GM12892 (cell line): ENCODE measurements at regions not wholly inside any gene's neighbourhood (a gene's known extent, or its start where the extent isn't known, plus 50 kb on each side); places are given as distances from the start of the nearest gene placed in this dataset.
"Not testable (repeated sequence)": the region's sequence is repeated elsewhere in the genome, so short reads cannot be mapped to it uniquely, and the experiment has no call there.

Source experiments
- DNase-seq: peaks from one replicate; pipeline ENCODE4 v3.0.0; 2011; ENCODE audit not compliant: insufficient read length
- FAIRE-seq: peaks from 2 replicates; lab custom pipeline; 2011; peaks lifted over from hg19 to GRCh38; lab: Jason Lieb, UNC
- POLR2A ChIP-seq: IDR thresholded peaks from 2 replicates; pipeline ENCODE4 v1.6.1; 2011; ENCODE audit warnings: low read depth, low read length, control low read depth
- POLR2AphosphoS5 ChIP-seq: IDR thresholded peaks from 2 replicates; pipeline ENCODE4 v1.6.1; 2011; ENCODE audit warnings: low read depth, low read length, control low read depth
- TAF1 ChIP-seq: IDR thresholded peaks from 2 replicates; pipeline ENCODE4 v1.6.1; 2011; ENCODE audit warnings: low read depth, mild to moderate bottlenecking, control low read depth, low read length, borderline replicate concordance

DNA sequence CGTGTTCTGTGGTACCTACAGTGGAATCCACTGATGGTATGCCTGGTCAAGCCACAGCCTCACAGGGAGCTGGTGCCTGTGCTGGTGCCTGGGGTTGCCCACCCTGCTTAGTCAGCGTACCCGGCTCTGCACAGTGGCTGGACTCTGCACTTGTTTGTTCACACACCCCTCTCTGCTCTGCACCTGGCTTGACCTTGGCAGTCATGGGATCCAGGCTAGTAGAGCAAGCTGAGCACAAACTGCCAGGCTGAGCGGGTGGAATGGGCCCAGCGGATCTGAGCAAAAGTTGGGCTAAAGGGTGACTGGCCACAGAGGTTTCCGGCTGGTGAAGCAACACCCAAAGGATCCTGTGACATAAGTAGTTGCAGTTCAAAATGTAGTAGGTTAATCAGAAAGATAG lies 163.5 kb downstream of the CDH19 start:
- no peak for DNase-seq
- FAIRE-seq = no peak
- TF ChIP-seq POLR2A (no peak), POLR2AphosphoS5 (no peak), TAF1 (no peak)

DNA sequence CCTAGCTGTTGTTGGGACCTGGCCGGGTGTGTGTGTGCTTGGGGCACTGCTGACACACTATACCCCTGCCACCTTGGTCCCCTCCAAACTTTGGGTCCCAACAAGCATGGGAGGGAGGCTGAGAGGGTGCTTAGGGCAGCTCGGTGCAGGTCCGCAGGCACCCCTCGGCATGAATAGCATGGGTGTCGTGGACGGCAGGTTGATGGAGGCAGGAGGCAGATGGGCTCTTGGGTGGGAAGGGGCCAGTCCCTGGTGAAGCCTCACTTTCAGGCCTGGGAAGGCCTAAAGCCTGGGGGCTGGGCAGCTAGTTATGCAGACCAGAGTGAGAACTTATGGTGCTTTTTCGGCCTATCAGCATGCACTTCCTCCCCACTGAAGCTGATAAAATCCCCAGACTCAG lies 164.2 kb downstream of the CDH19 start:
- DNase-seq (no peak), FAIRE-seq (no peak)
- no peak for TF ChIP-seq POLR2AphosphoS5

DNA sequence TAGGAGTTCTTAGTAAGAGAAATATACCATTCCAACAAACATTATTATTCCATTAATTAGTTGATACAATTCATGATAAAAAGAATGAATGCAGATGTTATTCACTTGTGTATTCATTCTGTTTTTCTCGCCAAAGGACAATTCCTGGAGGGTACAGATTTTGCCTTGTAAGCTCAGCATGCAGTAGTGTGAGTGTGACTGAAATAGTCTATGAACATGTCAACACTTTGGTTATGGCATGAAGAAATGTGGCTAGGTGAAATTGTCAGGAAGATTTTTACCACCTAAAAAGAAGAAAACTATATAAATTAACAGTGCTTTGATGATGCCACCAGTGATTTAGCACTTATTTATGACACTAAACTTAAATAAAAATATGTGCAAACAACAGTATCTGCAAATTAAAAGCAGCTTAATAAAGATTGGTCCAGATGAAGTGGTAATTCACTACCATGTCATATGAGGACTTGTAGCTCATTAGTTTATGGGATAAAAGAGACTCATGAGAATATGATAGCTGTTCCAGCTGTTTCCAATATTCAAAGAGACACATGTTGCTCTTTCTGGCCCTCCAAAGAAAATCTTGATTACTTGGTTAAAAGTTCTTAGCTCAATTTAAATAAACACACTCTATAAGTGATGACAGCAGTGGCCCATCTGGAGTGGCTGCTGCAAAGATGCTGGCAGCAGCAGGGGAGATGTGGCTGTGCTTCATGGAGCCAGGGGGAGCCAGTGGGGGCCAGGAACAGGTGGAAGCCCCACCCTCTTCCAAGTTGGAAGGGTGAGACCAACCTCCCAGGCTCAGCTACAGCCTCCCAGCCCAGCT lies 165.0 kb downstream of the CDH19 start:
- DNase-seq = no peak
- TF ChIP-seq POLR2A (no peak), TAF1 (no peak), POLR2AphosphoS5 (no peak)
- no peak for FAIRE-seq

DNA sequence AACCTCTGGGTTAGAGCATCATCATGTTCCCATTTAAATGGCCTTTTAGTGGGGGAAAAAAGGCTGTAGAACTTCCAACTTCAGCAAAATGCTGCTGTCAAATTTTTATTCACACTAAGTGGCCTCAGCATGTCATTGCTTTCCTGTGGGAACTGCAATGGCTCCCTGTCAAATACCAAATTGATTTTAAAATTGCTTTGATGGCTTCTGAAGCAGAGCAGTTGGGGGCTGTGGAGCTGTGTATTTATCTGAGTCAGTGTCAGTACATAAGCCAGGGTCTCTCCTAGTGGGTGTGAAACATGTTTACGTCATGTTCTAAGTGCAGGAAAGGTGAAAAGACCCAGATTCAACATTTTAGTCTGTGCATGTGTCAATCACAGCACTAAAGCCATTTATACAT lies 171.3 kb downstream of the CDH19 start:
- no peak for FAIRE-seq
- DNase-seq = no peak
- TF ChIP-seq POLR2AphosphoS5 = no peak
- TF ChIP-seq POLR2A = no peak
- TF ChIP-seq TAF1 = no peak

DNA sequence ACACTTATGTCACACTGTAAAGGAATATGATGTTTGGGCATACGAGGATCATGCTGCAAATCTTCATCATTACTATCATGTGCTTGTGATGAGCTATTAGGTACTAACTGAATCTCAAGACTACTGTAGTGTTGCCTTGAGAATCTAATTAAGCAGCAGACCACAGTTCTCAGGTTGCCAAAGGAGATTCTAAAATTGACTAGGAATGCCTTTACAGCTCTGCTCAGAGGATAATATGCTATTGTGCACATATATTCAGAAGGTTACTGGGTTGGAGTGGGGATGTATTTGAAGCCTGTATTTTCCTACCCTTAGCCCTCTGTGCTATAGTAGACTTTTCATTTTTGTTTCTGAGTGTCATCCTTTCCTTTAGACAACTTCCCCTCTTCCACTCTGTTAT lies 175.1 kb downstream of the CDH19 start:
- DNase-seq (no peak), FAIRE-seq (no peak)
- TF ChIP-seq TAF1 = no peak
- TF ChIP-seq POLR2AphosphoS5 = no peak
- no peak for TF ChIP-seq POLR2A

DNA sequence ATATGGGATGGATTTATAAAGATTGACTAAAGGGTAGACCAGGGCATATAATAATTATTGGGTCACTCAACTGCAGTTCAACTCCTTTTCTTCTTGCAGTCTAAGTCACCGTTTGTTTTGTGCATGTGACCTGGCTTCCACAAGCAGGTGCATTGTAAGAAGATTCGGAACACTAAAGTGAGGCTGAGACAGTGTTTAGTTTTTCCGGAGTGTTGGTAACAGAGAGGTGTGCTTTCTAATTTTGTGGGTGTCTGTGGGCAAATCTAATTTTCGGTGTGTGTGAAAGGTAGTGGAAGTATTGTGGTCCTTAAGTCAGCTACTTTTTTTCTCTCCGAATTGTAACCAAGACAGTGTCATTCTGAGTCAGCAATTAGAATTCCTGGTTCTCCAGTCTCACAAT lies 184.5 kb downstream of the CDH19 start:
- FAIRE-seq (no peak), DNase-seq (no peak)
- TF ChIP-seq TAF1 (no peak), POLR2A (no peak), POLR2AphosphoS5 (no peak)

DNA sequence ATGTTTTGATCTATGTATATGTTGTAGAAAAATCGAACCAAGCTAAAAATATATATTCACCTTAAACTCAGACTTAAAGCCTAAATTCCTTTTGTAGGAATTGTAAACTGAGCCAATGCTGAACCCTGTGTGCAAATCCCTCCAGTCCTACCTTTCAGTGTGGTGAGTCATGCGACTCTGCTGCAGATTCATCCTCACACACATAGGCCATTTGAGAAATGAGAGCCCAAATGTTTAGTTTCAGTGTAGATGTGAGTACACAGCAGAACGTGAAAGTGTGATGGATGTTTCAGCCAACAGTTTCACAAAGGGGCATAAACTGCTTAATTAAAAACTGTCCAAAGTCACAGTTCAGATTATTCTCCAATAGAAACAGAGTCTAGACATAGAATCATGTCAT lies 193.2 kb downstream of the CDH19 start:
- TF ChIP-seq POLR2AphosphoS5 = no peak
- no peak for TF ChIP-seq POLR2A
- no peak for TF ChIP-seq TAF1
- DNase-seq = no peak
- no peak for FAIRE-seq

DNA sequence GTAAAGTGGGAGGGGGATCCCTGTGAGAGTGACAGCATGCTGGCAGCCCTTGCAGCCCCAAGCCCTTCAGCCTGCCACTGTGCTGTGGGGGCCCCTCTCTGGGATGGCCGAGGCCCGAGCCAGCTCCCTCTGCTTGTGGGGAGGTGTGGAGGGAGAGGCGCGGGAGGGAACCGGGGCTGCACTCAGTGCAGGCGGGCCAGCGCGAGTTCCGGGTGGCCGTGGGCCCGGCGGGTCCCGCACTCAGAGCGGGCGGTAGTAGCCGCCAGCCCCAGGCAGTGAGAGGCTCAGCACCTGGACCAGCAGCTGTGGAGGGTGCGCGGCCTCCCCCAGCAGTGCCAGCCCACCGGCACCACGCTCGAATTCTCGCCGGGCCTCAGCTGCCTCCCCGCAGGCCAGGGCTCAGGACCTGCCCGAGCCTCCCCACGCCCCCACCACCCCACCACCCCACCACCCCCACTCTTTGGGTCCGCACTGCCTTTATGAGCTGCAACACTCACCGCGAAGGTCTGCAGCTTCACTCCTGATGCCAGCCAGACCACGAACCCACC lies 208.1 kb downstream of the CDH19 start:
- TF ChIP-seq POLR2A = no peak
- no peak for TF ChIP-seq TAF1
- TF ChIP-seq POLR2AphosphoS5 = no peak
- no peak for FAIRE-seq

DNA sequence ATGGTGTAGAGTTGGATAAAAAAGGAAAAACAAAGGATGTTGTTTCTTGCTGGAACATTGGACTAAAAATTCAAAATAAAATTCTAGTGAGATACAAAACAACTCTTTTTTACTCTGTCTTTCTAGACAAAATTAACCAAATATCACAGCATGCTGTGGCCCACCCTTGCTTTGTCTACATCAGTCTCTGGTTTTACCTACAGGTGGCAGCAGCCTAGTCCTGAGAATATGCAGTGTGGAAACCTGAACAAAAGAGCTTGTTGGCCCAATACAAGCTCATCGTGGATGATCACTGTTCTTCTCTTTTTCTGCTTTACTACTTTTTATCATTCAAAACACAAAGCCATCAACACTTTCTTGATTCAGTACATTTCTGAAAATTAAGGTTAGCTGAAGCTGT lies 210.4 kb downstream of the CDH19 start:
- TF ChIP-seq POLR2A (no peak), TAF1 (no peak), POLR2AphosphoS5 (no peak)
- no peak for FAIRE-seq
- no peak for DNase-seq

More for the DNA sequence above, 208.1 kb downstream of the CDH19 start:
- DNase-seq = no peak

DNA sequence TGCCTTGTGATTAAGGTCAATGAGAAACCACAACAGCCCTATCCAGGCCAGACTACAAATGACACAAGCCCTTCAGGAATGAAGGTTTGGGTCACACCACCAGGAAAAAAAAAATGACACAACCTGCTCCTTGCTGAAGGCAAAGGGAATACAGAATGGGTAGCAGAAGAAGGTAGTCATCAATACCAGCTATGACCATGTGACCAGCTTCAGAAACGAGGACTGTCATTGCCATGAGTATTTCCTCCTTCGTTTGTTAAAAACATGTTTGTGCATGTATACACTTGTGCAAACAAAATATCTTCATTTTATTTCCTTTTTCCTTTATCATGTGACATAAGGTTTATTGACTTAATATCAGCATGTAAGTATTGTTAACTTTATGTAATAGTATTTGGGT lies 226.6 kb downstream of the CDH19 start:
- DNase-seq = no peak
- no peak for TF ChIP-seq TAF1
- no peak for TF ChIP-seq POLR2AphosphoS5
- TF ChIP-seq POLR2A = no peak
- no peak for FAIRE-seq

DNA sequence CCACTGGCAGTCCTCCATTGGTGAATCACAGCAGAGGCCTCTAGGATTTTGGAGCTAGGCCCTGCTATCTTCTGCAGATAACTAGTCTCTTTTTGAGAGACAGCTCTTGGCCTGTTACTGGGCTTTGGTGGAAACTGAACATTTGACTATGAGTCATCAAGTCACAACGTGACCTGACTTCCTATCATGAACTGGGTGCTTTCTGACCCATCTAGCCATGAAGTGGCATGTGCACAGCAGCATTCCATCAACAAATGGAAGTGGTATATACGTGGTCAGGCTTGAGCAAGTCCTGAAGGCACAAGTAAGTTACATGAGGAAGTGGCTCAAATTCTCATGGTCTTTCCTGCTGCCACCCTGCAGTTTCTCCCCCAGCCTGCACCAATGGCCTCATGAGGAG lies 228.5 kb downstream of the CDH19 start:
- not testable (repeated sequence) for DNase-seq, FAIRE-seq

DNA sequence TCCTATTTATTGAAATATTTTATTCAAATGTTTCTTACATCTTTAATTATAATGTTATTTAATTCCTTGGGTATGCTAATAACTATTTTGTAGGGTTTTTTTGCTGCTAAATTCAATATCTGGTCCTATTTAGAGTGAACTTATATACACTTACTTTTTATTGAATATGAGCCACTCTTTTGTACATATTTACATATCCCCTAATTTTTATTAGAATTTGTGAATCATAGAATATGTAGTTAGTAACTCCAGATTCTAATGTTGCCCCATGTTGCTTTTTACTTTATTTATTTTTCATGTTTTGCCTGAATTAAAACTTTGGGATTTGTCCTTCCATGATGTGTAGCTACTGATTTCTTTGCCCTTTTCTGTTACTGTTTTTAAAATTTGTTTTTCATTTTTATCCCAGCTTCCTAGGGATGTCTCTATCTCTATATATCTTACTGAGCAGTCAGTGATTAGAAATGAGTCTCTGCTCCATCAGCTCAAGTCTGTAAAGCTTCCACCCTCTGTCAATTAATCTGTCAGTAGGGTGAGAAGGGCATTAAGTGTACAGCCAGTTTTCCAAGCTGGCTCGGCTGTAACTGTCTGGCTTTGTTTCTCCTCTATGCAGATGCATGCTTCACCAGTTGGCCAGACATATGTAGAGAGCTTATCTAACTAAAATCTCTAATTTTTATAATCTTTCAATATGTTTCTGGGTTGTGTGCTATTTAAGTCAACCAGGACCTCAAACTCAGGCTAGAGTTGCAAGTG lies 256.9 kb downstream of the CDH19 start:
- FAIRE-seq (no peak), DNase-seq (no peak)
- no peak for TF ChIP-seq POLR2A
- TF ChIP-seq TAF1 = no peak
- no peak for TF ChIP-seq POLR2AphosphoS5

DNA sequence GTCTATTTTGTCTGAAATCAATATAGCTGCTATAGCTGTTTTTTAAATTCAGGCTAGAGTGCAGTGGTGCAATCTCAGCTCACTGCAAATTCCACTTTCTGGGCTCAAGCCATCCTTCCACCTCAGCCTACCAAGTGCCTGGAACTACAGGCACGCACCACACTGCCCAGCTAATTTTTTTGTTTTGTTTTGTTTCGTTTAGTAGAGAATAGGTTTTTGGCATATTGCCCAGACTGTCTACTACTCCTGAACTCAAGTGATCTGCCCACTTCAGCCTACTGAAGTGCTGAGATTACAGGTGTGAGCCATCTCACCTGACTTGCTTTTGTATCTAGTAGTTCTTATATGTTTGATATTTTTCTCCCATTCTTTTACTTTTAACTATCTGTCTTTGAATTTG lies 259.7 kb downstream of the CDH19 start:
- TF ChIP-seq POLR2AphosphoS5 (no peak), POLR2A (no peak), TAF1 (no peak)
- DNase-seq (no peak), FAIRE-seq (no peak)
